Liver (tissue), 8 donors: ENCODE measurements at regions not wholly inside any gene's neighbourhood (a gene's known extent, or its start where the extent isn't known, plus 50 kb on each side); places are given as distances from the start of the nearest gene placed in this dataset.

ENCODE experiments used
- DNase-seq: peaks from one replicate; pipeline ENCODE4 v3.0.0-alpha.2; 2017; ENCODE audit warnings: low spot score
- H3K27ac ChIP-seq, 2 donors: one replicate each; pipeline ENCODE4 v1.7.0; 2013; ENCODE audit warnings: inconsistent platforms in 2 of 2, low read length in 2 of 2, control low read depth in 1 of 2, low read depth in 1 of 2, mild to moderate bottlenecking in 1 of 2
- H3K27me3 ChIP-seq, 4 donors: one replicate each; pipeline versions ENCODE4 v1.6.1 to v1.7.0; 2013; ENCODE audit warnings: low read length in 3 of 4, inconsistent platforms in 1 of 4, mild to moderate bottlenecking in 1 of 4, moderate library complexity in 1 of 4; ENCODE audit not compliant: control insufficient read depth in 4 of 4, insufficient read depth in 4 of 4
- H3K36me3 ChIP-seq, 4 donors: one replicate each; pipeline versions ENCODE4 v1.6.1 to v1.7.0; 2013; ENCODE audit warnings: low read length in 3 of 4, mild to moderate bottlenecking in 3 of 4, low read depth in 1 of 4, moderate library complexity in 1 of 4; ENCODE audit not compliant: control insufficient read depth in 4 of 4, insufficient read depth in 3 of 4
- H3K4me1 ChIP-seq, 4 donors: one replicate each; pipeline versions ENCODE4 v1.6.1 to v1.7.0; 2013; ENCODE audit warnings: low read length in 3 of 4, mild to moderate bottlenecking in 3 of 4, moderate library complexity in 1 of 4; ENCODE audit not compliant: control insufficient read depth in 4 of 4, insufficient read depth in 4 of 4
- H3K4me3 ChIP-seq, 3 donors: one replicate each; pipeline versions ENCODE4 v1.6.1 to v1.7.0; 2013; ENCODE audit warnings: low read length in 3 of 3, control low read depth in 1 of 3, low read depth in 1 of 3, mild to moderate bottlenecking in 1 of 3
- H3K9ac ChIP-seq, 2 donors: one replicate each; pipeline ENCODE4 v1.7.0; 2013; ENCODE audit warnings: low read length in 2 of 2, mild to moderate bottlenecking in 2 of 2, moderate library complexity in 2 of 2, control low read depth in 1 of 2, low read depth in 1 of 2
- H3K9me3 ChIP-seq, 4 donors: one replicate each; pipeline versions ENCODE4 v1.6.1 to v1.7.0; 2013; ENCODE audit warnings: low read length in 3 of 4; ENCODE audit not compliant: control insufficient read depth in 4 of 4
- EGR1 ChIP-seq, 2 donors: IDR thresholded peaks; 2 replicates each; pipeline ENCODE4 v1.6.1; 2016 to 2018; ENCODE audit warnings: antibody characterized with exemption in 2 of 2, low read depth in 2 of 2
- FOXA1 ChIP-seq: IDR thresholded peaks from 2 replicates; pipeline ENCODE4 v1.6.1; 2016; ENCODE audit warnings: antibody characterized with exemption
- FOXA2 ChIP-seq: IDR thresholded peaks from 2 replicates; pipeline ENCODE4 v1.6.1; 2016; ENCODE audit warnings: antibody characterized with exemption
- GABPA ChIP-seq, 2 donors: IDR thresholded peaks in 1 of 2; conservative IDR thresholded peaks in 1 of 2; 2 replicates each; pipeline ENCODE4 v1.6.1; 2016; ENCODE audit warnings: antibody characterized with exemption in 2 of 2, mild to moderate bottlenecking in 1 of 2, moderate library complexity in 1 of 2
- HNF4A ChIP-seq, 2 donors: conservative IDR thresholded peaks; 2 replicates each; pipeline ENCODE4 v1.6.1; 2016; ENCODE audit warnings: antibody characterized with exemption in 2 of 2, mild to moderate bottlenecking in 2 of 2
- HNF4G ChIP-seq: IDR thresholded peaks from 2 replicates; pipeline ENCODE4 v1.6.1; 2016; ENCODE audit warnings: antibody characterized with exemption
- JUND ChIP-seq, 2 donors: IDR thresholded peaks; 2 replicates each; pipeline ENCODE4 v1.6.1; 2016; ENCODE audit warnings: antibody characterized with exemption in 2 of 2
- MAX ChIP-seq: IDR thresholded peaks from 2 replicates; pipeline ENCODE4 v1.6.1; 2016; ENCODE audit warnings: antibody characterized with exemption
- NR2F2 ChIP-seq: IDR thresholded peaks from 2 replicates; pipeline ENCODE4 v1.6.1; 2016; ENCODE audit warnings: antibody characterized with exemption
- RAD21 ChIP-seq, 2 donors: IDR thresholded peaks; 2 replicates each; pipeline ENCODE4 v1.6.1; 2016; ENCODE audit warnings: antibody characterized with exemption in 2 of 2, mild to moderate bottlenecking in 2 of 2
- RXRA ChIP-seq, 2 donors: IDR thresholded peaks; 2 replicates each; pipeline ENCODE4 v1.6.1; 2017 to 2018; ENCODE audit warnings: antibody characterized with exemption in 2 of 2, mild to moderate bottlenecking in 1 of 2
- SP1 ChIP-seq: IDR thresholded peaks from 2 replicates; pipeline ENCODE4 v1.6.1; 2018; ENCODE audit warnings: antibody characterized with exemption, mild to moderate bottlenecking
- TAF1 ChIP-seq: conservative IDR thresholded peaks from 2 replicates; pipeline ENCODE4 v1.6.1; 2016; ENCODE audit warnings: antibody characterized with exemption, mild to moderate bottlenecking
- YY1 ChIP-seq: IDR thresholded peaks from 2 replicates; pipeline ENCODE4 v1.6.1; 2016; ENCODE audit warnings: antibody characterized with exemption, mild to moderate bottlenecking
- WGBS: extraction: QIAGEN DNeasy Blood & Tissue Kit; methylation state at CpG from one replicate; pipeline ENCODE4 v1.1.7; 2013; 5-methylcytosine and 5-hydroxymethylcytosine counted together
- TF ChIP-seq, protein P1 (sequence below): IDR thresholded peaks from 2 replicates; pipeline ENCODE4 v1.6.1; 2016; ENCODE audit warnings: antibody characterized with exemption
- TF ChIP-seq, protein P2 (sequence below): IDR thresholded peaks from 2 replicates; pipeline ENCODE4 v1.6.1; 2016; ENCODE audit warnings: antibody characterized with exemption, mild to moderate bottlenecking
- TF ChIP-seq, protein P3 (sequence below): fragments of 150-350 bp; IDR thresholded peaks from 2 replicates; pipeline ENCODE4 v1.5.1; 2017; ENCODE audit warnings: improper control_type of control experiment, low read depth, low read length; ENCODE audit not compliant: missing input control
- TF ChIP-seq, protein P4 (sequence below): IDR thresholded peaks from 2 replicates; pipeline ENCODE4 v1.6.1; 2016; ENCODE audit warnings: antibody characterized with exemption
- donor health status: healthy.
- donor health status: healthy.
- donor health status: healthy.
- donor health status: healthy.
- donor health status: healthy.

GRCh38 chr6:140176306-140176705 lies 801.9 kb upstream of the CITED2 start:
- WGBS = 93% methylated on average over 1 of the region's 1 CpG
- Histone ChIP-seq H3K4me1 (no peaks in the 10 kb centered on the region), H3K9me3 (no peaks in the 10 kb centered on the region), H3K9ac (no peak overlapping the region), H3K27ac (no peak overlapping the region), H3K36me3 (no peaks in the 10 kb centered on the region), H3K4me3 (no peak overlapping the region), H3K27me3 (no peaks in the 10 kb centered on the region)
- DNase-seq = no peak
- TF ChIP-seq EGR1 (IDR thresholded peaks at IDR 0.05; ENCODE audit: low read depth in 2 of 2) = no peak
- TF ChIP-seq GABPA (IDR thresholded peaks at IDR 0.05 in 1 of 2, conservative IDR thresholded peaks at IDR 0.05 in 1 of 2) = no peak
- TF ChIP-seq, protein P1, sequence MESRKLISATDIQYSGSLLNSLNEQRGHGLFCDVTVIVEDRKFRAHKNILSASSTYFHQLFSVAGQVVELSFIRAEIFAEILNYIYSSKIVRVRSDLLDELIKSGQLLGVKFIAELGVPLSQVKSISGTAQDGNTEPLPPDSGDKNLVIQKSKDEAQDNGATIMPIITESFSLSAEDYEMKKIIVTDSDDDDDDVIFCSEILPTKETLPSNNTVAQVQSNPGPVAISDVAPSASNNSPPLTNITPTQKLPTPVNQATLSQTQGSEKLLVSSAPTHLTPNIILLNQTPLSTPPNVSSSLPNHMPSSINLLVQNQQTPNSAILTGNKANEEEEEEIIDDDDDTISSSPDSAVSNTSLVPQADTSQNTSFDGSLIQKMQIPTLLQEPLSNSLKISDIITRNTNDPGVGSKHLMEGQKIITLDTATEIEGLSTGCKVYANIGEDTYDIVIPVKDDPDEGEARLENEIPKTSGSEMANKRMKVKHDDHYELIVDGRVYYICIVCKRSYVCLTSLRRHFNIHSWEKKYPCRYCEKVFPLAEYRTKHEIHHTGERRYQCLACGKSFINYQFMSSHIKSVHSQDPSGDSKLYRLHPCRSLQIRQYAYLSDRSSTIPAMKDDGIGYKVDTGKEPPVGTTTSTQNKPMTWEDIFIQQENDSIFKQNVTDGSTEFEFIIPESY = no peak
- TF ChIP-seq NR2F2 = no peak
- TF ChIP-seq JUND (IDR thresholded peaks at IDR 0.05) = no peak
- TF ChIP-seq FOXA2 = no peak
- no peak for TF ChIP-seq RXRA (IDR thresholded peaks at IDR 0.05)
- no peak for TF ChIP-seq HNF4A (conservative IDR thresholded peaks at IDR 0.05)
- TF ChIP-seq, protein P2, sequence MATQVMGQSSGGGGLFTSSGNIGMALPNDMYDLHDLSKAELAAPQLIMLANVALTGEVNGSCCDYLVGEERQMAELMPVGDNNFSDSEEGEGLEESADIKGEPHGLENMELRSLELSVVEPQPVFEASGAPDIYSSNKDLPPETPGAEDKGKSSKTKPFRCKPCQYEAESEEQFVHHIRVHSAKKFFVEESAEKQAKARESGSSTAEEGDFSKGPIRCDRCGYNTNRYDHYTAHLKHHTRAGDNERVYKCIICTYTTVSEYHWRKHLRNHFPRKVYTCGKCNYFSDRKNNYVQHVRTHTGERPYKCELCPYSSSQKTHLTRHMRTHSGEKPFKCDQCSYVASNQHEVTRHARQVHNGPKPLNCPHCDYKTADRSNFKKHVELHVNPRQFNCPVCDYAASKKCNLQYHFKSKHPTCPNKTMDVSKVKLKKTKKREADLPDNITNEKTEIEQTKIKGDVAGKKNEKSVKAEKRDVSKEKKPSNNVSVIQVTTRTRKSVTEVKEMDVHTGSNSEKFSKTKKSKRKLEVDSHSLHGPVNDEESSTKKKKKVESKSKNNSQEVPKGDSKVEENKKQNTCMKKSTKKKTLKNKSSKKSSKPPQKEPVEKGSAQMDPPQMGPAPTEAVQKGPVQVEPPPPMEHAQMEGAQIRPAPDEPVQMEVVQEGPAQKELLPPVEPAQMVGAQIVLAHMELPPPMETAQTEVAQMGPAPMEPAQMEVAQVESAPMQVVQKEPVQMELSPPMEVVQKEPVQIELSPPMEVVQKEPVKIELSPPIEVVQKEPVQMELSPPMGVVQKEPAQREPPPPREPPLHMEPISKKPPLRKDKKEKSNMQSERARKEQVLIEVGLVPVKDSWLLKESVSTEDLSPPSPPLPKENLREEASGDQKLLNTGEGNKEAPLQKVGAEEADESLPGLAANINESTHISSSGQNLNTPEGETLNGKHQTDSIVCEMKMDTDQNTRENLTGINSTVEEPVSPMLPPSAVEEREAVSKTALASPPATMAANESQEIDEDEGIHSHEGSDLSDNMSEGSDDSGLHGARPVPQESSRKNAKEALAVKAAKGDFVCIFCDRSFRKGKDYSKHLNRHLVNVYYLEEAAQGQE = no peak
- TF ChIP-seq, protein P3, sequence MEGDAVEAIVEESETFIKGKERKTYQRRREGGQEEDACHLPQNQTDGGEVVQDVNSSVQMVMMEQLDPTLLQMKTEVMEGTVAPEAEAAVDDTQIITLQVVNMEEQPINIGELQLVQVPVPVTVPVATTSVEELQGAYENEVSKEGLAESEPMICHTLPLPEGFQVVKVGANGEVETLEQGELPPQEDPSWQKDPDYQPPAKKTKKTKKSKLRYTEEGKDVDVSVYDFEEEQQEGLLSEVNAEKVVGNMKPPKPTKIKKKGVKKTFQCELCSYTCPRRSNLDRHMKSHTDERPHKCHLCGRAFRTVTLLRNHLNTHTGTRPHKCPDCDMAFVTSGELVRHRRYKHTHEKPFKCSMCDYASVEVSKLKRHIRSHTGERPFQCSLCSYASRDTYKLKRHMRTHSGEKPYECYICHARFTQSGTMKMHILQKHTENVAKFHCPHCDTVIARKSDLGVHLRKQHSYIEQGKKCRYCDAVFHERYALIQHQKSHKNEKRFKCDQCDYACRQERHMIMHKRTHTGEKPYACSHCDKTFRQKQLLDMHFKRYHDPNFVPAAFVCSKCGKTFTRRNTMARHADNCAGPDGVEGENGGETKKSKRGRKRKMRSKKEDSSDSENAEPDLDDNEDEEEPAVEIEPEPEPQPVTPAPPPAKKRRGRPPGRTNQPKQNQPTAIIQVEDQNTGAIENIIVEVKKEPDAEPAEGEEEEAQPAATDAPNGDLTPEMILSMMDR = no peak
- no peak for TF ChIP-seq TAF1
- no peak for TF ChIP-seq FOXA1
- TF ChIP-seq HNF4G = no peak
- TF ChIP-seq YY1 = no peak
- TF ChIP-seq, protein P4, sequence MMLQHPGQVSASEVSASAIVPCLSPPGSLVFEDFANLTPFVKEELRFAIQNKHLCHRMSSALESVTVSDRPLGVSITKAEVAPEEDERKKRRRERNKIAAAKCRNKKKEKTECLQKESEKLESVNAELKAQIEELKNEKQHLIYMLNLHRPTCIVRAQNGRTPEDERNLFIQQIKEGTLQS = no peak
- TF ChIP-seq SP1 = no peak
- TF ChIP-seq MAX = no peak
- no peak for TF ChIP-seq RAD21 (IDR thresholded peaks at IDR 0.05)
